Keratinocyte (primary cell): ENCODE measurements at regions not wholly inside any gene's neighbourhood (a gene's known extent, or its start where the extent isn't known, plus 50 kb on each side); places are given as distances from the start of the nearest gene placed in this dataset.

Source experiments
- DNase-seq: peaks from one replicate; pipeline ENCODE4 v3.0.0-alpha.2; 2011; ENCODE audit warnings: low read depth, missing footprints, low spot score
- FAIRE-seq: peaks from 2 replicates; lab custom pipeline; 2011; peaks lifted over from hg19 to GRCh38; lab: Jason Lieb, UNC
- H2AFZ ChIP-seq: 2 replicates; pipeline ENCODE4 v1.6.0; 2012; ENCODE audit warnings: low read length, control low read depth, inconsistent platforms; ENCODE audit not compliant: control insufficient read depth
- H3K27ac ChIP-seq: 2 replicates; pipeline ENCODE4 v1.5.1; 2011; ENCODE audit warnings: low read length; ENCODE audit not compliant: control insufficient read depth, insufficient read depth
- H3K27me3 ChIP-seq: 3 replicates; pipeline ENCODE4 v1.6.0; 2011; ENCODE audit warnings: low read length; ENCODE audit not compliant: control insufficient read depth, insufficient read depth; ENCODE audit errors: extremely low read depth
- H3K36me3 ChIP-seq, 2 experiments: 2 replicates in 1 of 2; 3 replicates in 1 of 2; pipeline ENCODE4 v1.5.1; 2011; ENCODE audit warnings: low read length in 2 of 2, mild to moderate bottlenecking in 1 of 2; ENCODE audit not compliant: control insufficient read depth in 2 of 2, insufficient read depth in 2 of 2; ENCODE audit errors: extremely low read depth in 1 of 2
- H3K4me1 ChIP-seq: 3 replicates; pipeline ENCODE4 v1.5.1; 2011; ENCODE audit warnings: low read length; ENCODE audit not compliant: control insufficient read depth, insufficient read depth; ENCODE audit errors: extremely low read depth
- H3K4me2 ChIP-seq: 3 replicates; pipeline ENCODE4 v1.6.0; 2011; ENCODE audit warnings: low read depth, low read length; ENCODE audit not compliant: control insufficient read depth, insufficient read depth; ENCODE audit errors: extremely low read depth
- H3K4me3 ChIP-seq, 3 experiments: fragments of 200-600 bp in 1 of 3; sonication (generic) in 1 of 3; 2 replicates in 2 of 3; 3 replicates in 1 of 3; pipeline ENCODE4 v1.5.1; 2011 to 2016; ENCODE audit warnings: low read length in 3 of 3, mild to moderate bottlenecking in 3 of 3, control low read depth in 2 of 3, inconsistent platforms in 1 of 3, low read depth in 1 of 3, mixed read lengths in 1 of 3, mixed run types in 1 of 3, moderate library complexity in 1 of 3; ENCODE audit not compliant: control insufficient read depth in 2 of 3, insufficient read depth in 2 of 3; ENCODE audit errors: extremely low read depth in 1 of 3
- H3K79me2 ChIP-seq: 2 replicates; pipeline ENCODE4 v1.6.0; 2012; ENCODE audit warnings: low read length; ENCODE audit not compliant: control insufficient read depth, insufficient read depth
- H3K9ac ChIP-seq: 3 replicates; pipeline ENCODE4 v1.6.0; 2011; ENCODE audit warnings: low read length; ENCODE audit not compliant: control insufficient read depth, insufficient read depth; ENCODE audit errors: extremely low read depth
- H3K9me1 ChIP-seq: 3 replicates; pipeline ENCODE4 v1.6.0; 2011; ENCODE audit warnings: low read length; ENCODE audit not compliant: control insufficient read depth, insufficient read depth; ENCODE audit errors: extremely low read depth
- H3K9me3 ChIP-seq: 2 replicates; pipeline ENCODE4 v1.5.1; 2012; ENCODE audit warnings: low read depth, low read length; ENCODE audit not compliant: control insufficient read depth
- H4K20me1 ChIP-seq: 3 replicates; pipeline ENCODE4 v1.6.0; 2011; ENCODE audit warnings: low read length; ENCODE audit not compliant: control insufficient read depth, insufficient read depth; ENCODE audit errors: extremely low read depth
- CTCF ChIP-seq, 3 experiments: IDR thresholded peaks in 1 of 3; conservative IDR thresholded peaks in 1 of 3; optimal IDR thresholded peaks in 1 of 3; 2 replicates in 2 of 3; 3 replicates in 1 of 3; pipeline versions ENCODE3 to v1.5.1; 2011; ENCODE audit warnings: low read length in 3 of 3, mild to moderate bottlenecking in 3 of 3, moderate library complexity in 2 of 3, control low read depth in 1 of 3, inconsistent platforms in 1 of 3; ENCODE audit not compliant: insufficient read depth in 2 of 3; ENCODE audit errors: extremely low read depth in 1 of 3
- EZH2 ChIP-seq: IDR thresholded peaks from one replicate; pipeline ENCODE4 v1.6.1; 2012; ENCODE audit warnings: inconsistent platforms, mild to moderate bottlenecking, low read length, moderate library complexity
- dilution Hi-C: fragments of 300-500 bp; cut with MboI; formaldehyde crosslinking; loops from one replicate; pipeline ENCODE4 v1.7.0; 2020; ENCODE audit warnings: low sequenced_read_pairs; ENCODE audit not compliant: extremely low pct_ligation_motif_present

- Histone ChIP-seq H3K4me1 (no peaks in the 10 kb centered on the region), H3K9me3 (no peaks in the 10 kb centered on the region), H3K9me1 (no peaks in the 10 kb centered on the region), H3K4me3 (no peak overlapping the region), H3K9ac (no peak overlapping the region), H4K20me1 (no peaks in the 10 kb centered on the region), H3K27me3 (no peaks in the 10 kb centered on the region), H2AFZ (no peak overlapping the region), H3K4me2 (no peak overlapping the region), H3K27ac (no peak overlapping the region), H3K79me2 (no peaks in the 10 kb centered on the region), H3K36me3 (no peaks in the 10 kb centered on the region)
- dilution Hi-C loops, result no loop called here
- TF ChIP-seq EZH2 (no peak), CTCF (optimal IDR thresholded peaks at IDR 0.05 in 1 of 3, IDR thresholded peaks at IDR 0.05 in 1 of 3, conservative IDR thresholded peaks at IDR 0.05 in 1 of 3; ENCODE audit: extremely low read depth in 1 of 3, insufficient read depth in 2 of 3, low read length in 3 of 3) (no peak)
- FAIRE-seq (no peak), DNase-seq (no peak)
These were observed 1264.6 kb downstream of the REEP3 start for GRCh38 chr10:64785816-64786215.

- no peak overlapping the region for H3K4me3 ChIP-seq
These were observed 1265.8 kb downstream of the REEP3 start for GRCh38 chr10:64786989-64787388.

More at GRCh38 chr10:64786989-64787388, 1265.8 kb downstream of the REEP3 start:
- Histone ChIP-seq H3K4me2 (no peak overlapping the region), H3K36me3 (no peaks in the 10 kb centered on the region), H3K9me1 (no peaks in the 10 kb centered on the region), H3K9me3 (no peaks in the 10 kb centered on the region), H3K79me2 (no peaks in the 10 kb centered on the region), H2AFZ (no peak overlapping the region), H3K27me3 (no peaks in the 10 kb centered on the region), H3K4me1 (no peaks in the 10 kb centered on the region), H3K27ac (no peak overlapping the region), H3K9ac (no peak overlapping the region), H4K20me1 (no peaks in the 10 kb centered on the region)
- DNase-seq (no peak), FAIRE-seq (no peak)
- no peak for TF ChIP-seq CTCF (optimal IDR thresholded peaks at IDR 0.05 in 1 of 3, IDR thresholded peaks at IDR 0.05 in 1 of 3, conservative IDR thresholded peaks at IDR 0.05 in 1 of 3; ENCODE audit: extremely low read depth in 1 of 3, insufficient read depth in 2 of 3, low read length in 3 of 3)
- TF ChIP-seq EZH2, result no peak
- dilution Hi-C loops, result no loop called here
